AG04450 (cell line): ENCODE measurements at regions not wholly inside any gene's neighbourhood (a gene's known extent, or its start where the extent isn't known, plus 50 kb on each side); places are given as distances from the start of the nearest gene placed in this dataset.

ENCODE experiments used
- CTCF ChIA-PET: fragments of 300-600, 350-600 bp; formaldehyde crosslinking; extraction: SDS; loops from one replicate; lab custom pipeline; 2022; ENCODE audit warnings: antibody characterized with exemption, inconsistent platforms; lab: Charles Lee
- POLR2A ChIA-PET: fragments of 350-600 bp; formaldehyde crosslinking; extraction: SDS; loops from one replicate; lab custom pipeline; 2021; ENCODE audit warnings: antibody characterized with exemption, inconsistent platforms; lab: Yijun Ruan, JAX
- DNase-seq: peaks from one replicate; pipeline ENCODE4 v3.0.0-alpha.2; 2011; ENCODE audit warnings: low read depth, low spot score
- H3K27ac ChIP-seq: one replicate; pipeline ENCODE4 v1.5.1; 2012; ENCODE audit warnings: low read depth, low read length, control low read depth
- H3K27me3 ChIP-seq: one replicate; pipeline ENCODE4 v1.6.0; 2012; ENCODE audit warnings: low read length; ENCODE audit not compliant: control insufficient read depth, insufficient read depth
- H3K4me3 ChIP-seq: 2 replicates; pipeline ENCODE4 v1.5.1; 2011; ENCODE audit warnings: mild to moderate bottlenecking, low read depth, low read length, control low read depth
- H3K9me3 ChIP-seq: 2 replicates; pipeline ENCODE4 v1.5.1; 2012; ENCODE audit warnings: low read length; ENCODE audit not compliant: control insufficient read depth, insufficient read depth
- TF ChIP-seq, protein P1 (sequence below): IDR thresholded peaks from 2 replicates; pipeline ENCODE4 v1.5.1; 2011; ENCODE audit warnings: low read depth, low read length, control low read depth, inconsistent platforms

DNA sequence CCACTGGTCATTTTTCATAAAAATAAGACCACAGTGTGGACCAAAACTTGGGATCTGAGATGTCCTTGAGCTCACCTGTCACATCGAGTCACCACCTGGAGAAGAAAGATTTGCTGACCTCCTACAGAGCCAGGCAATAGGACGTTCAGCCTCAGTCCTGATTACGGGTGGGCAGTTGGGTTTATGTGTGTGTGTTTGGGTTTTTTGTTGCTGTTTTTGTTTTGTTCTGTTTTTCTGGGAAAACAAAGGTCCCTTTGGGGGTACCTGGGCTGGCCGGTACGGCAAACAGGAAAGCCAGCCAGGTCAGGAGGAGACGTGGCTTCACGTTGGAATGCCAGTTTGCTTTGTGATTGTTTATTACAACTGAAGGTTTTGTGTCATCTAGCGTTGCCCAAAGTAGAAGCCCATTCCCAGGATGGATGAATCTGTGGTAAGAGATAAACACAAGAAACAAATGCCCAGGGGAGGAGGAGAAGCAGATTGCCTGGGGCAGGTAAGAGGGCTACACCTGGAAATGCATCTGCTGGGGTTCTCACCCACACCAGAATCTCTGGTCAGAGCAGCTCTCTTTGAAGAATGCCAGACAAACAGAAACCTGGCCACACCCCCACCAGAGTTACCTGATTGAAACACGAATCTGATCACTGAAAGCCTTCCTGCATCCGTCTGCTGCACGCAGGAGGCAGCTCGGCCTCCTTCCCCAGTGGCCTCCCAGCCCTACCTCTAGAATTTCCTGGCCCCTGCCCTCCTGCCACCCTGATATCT is 100.1 kb upstream of the DIO3 start:
- POLR2A ChIA-PET, result no interaction called here
- TF ChIP-seq, protein P1, sequence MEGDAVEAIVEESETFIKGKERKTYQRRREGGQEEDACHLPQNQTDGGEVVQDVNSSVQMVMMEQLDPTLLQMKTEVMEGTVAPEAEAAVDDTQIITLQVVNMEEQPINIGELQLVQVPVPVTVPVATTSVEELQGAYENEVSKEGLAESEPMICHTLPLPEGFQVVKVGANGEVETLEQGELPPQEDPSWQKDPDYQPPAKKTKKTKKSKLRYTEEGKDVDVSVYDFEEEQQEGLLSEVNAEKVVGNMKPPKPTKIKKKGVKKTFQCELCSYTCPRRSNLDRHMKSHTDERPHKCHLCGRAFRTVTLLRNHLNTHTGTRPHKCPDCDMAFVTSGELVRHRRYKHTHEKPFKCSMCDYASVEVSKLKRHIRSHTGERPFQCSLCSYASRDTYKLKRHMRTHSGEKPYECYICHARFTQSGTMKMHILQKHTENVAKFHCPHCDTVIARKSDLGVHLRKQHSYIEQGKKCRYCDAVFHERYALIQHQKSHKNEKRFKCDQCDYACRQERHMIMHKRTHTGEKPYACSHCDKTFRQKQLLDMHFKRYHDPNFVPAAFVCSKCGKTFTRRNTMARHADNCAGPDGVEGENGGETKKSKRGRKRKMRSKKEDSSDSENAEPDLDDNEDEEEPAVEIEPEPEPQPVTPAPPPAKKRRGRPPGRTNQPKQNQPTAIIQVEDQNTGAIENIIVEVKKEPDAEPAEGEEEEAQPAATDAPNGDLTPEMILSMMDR, result no peak
- CTCF ChIA-PET, result no interaction called here

DNA sequence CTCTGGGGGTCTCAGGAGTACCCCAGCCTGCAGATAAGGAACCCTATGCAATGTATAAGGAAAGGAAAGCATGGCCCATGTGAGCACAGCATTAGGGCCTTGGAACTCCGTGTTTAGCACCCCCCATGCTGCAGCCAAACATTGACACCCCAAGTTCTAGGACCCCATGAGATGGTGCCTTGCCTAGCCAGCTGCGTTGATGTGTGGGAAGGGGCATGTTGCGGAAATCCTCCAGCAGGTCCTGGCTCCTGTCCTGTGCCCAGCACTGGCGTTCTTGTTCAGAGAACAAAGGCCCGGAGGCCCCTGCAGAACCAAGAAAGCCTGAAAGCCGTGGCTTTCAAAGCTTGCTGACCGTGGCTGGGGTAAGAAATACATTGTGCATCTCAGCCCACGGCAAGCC is 99.4 kb upstream of the DIO3 start:
- Histone ChIP-seq H3K27ac (no peak overlapping the region), H3K4me3 (no peak overlapping the region), H3K27me3 (peaks cover 28% of the 10 kb centered on the region), H3K9me3 (no peaks in the 10 kb centered on the region)
- no peak for DNase-seq
- TF ChIP-seq, protein P1, result no peak
- POLR2A ChIA-PET, result no interaction called here
- CTCF ChIA-PET, result no interaction called here

More for the DNA sequence above, 100.1 kb upstream of the DIO3 start:
- no peak overlapping the region for H3K27ac ChIP-seq
- DNase-seq, result no peak
- H3K4me3 ChIP-seq, result no peak overlapping the region
- H3K27me3 ChIP-seq, result peaks cover 34% of the 10 kb centered on the region
- H3K9me3 ChIP-seq, result no peaks in the 10 kb centered on the region

DNA sequence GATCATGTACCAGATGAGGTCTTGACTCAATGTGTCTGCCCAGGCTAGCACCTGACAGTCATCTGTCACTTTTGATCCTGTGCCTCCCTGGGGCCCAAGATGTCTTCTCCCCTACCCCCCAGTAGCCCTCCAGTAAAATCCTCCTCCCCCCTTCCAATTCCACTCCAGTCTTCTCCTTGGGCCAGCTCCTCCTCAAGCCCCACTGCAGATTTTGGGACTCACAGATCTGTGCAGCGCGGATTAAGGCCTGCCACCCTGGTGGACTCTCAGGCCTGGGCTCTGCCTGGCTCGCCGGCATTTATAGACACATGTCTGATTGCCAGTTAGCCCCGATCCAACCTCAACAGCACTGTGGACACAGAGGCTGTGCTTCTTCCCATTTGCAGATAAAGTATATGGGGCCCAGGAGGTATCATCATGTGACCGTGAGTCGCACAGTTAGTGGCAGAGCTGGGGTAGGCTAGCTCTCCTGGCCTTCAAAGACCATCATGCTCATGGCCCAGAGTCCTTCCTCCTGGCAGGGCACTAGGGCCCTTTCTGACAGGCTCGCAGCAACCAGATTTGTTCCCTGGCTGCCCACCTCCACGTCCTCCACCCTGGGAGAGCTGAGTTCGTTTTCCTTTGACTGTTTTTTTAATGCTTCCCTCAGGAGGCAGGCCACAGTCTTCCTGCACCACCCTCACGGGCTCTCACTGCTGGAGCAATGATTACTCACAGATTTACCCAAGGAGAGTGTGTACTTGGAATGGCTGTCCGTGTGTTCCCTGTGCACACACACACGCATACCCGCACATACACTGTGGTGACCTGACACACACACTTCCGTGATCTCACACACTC is 98.3 kb upstream of the DIO3 start:
- DNase-seq, result no peak
- TF ChIP-seq, protein P1, result no peak
- CTCF ChIA-PET, result no interaction called here
- Histone ChIP-seq H3K27me3 (peaks cover 26% of the 10 kb centered on the region), H3K27ac (no peak overlapping the region), H3K4me3 (no peak overlapping the region), H3K9me3 (no peaks in the 10 kb centered on the region)
- POLR2A ChIA-PET, result no interaction called here

DNA sequence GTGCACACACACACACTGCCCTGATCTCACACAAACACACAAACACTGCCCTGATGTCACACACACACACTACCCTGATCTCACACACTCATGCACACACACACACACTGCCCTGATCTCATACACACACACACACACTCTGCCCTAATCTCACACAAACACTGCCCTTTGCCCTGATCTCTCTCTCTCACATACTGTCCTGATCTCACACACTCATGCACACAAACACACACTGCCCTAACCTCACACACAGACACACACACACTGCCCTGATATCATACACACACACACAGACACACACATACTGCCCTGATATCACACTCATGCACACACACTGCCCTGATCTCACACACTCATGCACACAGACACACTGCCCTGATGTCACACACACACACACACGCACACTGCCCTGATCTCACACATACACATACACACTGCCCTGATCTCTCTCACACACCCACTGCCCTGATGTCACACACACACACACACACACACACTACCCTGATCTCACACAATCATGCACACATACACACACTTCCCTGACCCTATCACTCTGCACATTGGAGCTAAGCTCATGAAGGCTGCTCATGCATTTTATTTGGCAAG is 97.6 kb upstream of the DIO3 start:
- Histone ChIP-seq H3K4me3 (no peak overlapping the region), H3K9me3 (no peaks in the 10 kb centered on the region; the same call in 1 of the 2 replicates), H3K27me3 (peaks cover 23% of the 10 kb centered on the region), H3K27ac (no peak overlapping the region)
- TF ChIP-seq, protein P1, result no peak
- POLR2A ChIA-PET, result no interaction called here
- CTCF ChIA-PET, result no interaction called here
- DNase-seq, result no peak
